GM18499 (cell line): ENCODE measurements at regions not wholly inside any gene's neighbourhood (a gene's known extent, or its start where the extent isn't known, plus 50 kb on each side); places are given as distances from the start of the nearest gene placed in this dataset.

ENCODE experiments used
- ATAC-seq: cut with Tn5 transposase; IDR thresholded peaks from one replicate; pipeline ENCODE4 v1.9.1; 2021; ENCODE audit warnings: moderate number of reproducible peaks; ENCODE audit not compliant: insufficient read depth, unreplicated experiment

GRCh38 chr2:160928854-160929301 lies 231.3 kb upstream of the TANK start:
- ATAC-seq = no peak

GRCh38 chr2:160931531-160931930 lies 228.7 kb upstream of the TANK start:
- ATAC-seq = no peak

- ATAC-seq = no peak
Measured at GRCh38 chr2:160932960-160933359, 227.3 kb upstream of the TANK start.

GRCh38 chr2:160934263-160934662 lies 226.0 kb upstream of the TANK start:
- ATAC-seq = no peak

GRCh38 chr2:160934991-160935390 lies 225.2 kb upstream of the TANK start:
- no peak for ATAC-seq

GRCh38 chr2:160936044-160936806 lies 224.0 kb upstream of the TANK start:
- no peak for ATAC-seq

- ATAC-seq = no peak
Measured at GRCh38 chr2:160940271-160940670, 220.0 kb upstream of the TANK start.

- ATAC-seq = peak; percentile 84
Measured at GRCh38 chr2:160940699-160941098, 219.5 kb upstream of the TANK start.

GRCh38 chr2:160941290-160941846 lies 218.9 kb upstream of the TANK start:
- peak; percentile 21 for ATAC-seq

- ATAC-seq = no peak
Measured at GRCh38 chr2:160942476-160943142, 217.6 kb upstream of the TANK start.

- no peak for ATAC-seq
Measured at GRCh38 chr2:160943414-160943813, 216.8 kb upstream of the TANK start.

- ATAC-seq = no peak
Measured at GRCh38 chr2:160952464-160953254, 207.6 kb upstream of the TANK start.

- no peak for ATAC-seq
Measured at GRCh38 chr2:160955578-160955977, 204.7 kb upstream of the TANK start.

- ATAC-seq = no peak
Measured at GRCh38 chr2:160956243-160956802, 203.9 kb upstream of the TANK start.

GRCh38 chr2:160963957-160964356 lies 196.3 kb upstream of the TANK start:
- ATAC-seq = no peak

- ATAC-seq = no peak
Measured at GRCh38 chr2:160967523-160967922, 192.7 kb upstream of the TANK start.

- no peak for ATAC-seq
Measured at GRCh38 chr2:160968183-160968582, 192.0 kb upstream of the TANK start.

- ATAC-seq = no peak
Measured at GRCh38 chr2:160970052-160970965, 189.9 kb upstream of the TANK start.

- ATAC-seq = no peak
Measured at GRCh38 chr2:160973991-160974390, 186.2 kb upstream of the TANK start.
